K562 (cell line): ENCODE measurements at regions not wholly inside any gene's neighbourhood (a gene's known extent, or its start where the extent isn't known, plus 50 kb on each side); places are given as distances from the start of the nearest gene placed in this dataset.

ENCODE experiments used
- EHMT2 ChIP-seq: fragments of 450-650 bp; IDR thresholded peaks from 2 replicates; pipeline ENCODE4 v1.6.1; 2018; ENCODE audit warnings: antibody characterized with exemption
- PCBP2 ChIP-seq: fragments of 200-400 bp; formaldehyde crosslinking; IDR thresholded peaks from 2 replicates; pipeline ENCODE4 v1.6.1; 2018; ENCODE audit warnings: low read length, low read depth, mild to moderate bottlenecking, moderate library complexity; ENCODE audit not compliant: poor library complexity, severe bottlenecking
- RREB1 ChIP-seq: fragments of 250-450 bp; sonication (Bioruptor Pico); IDR thresholded peaks from 2 replicates; pipeline ENCODE4 v1.4.0; 2020
- STAT5A ChIP-seq: IDR thresholded peaks from 2 replicates; pipeline ENCODE4 v1.6.1; 2012; ENCODE audit warnings: low read length, inconsistent platforms, borderline replicate concordance

- TF ChIP-seq PCBP2 (no peak), EHMT2 (peak; percentile 19; the same call in 1 of the 2 replicates), STAT5A (0 out of 2 replicates have a peak, but pooled peaks have one; percentile 37), RREB1 (CRISPR knock-in tag) (no peak)
- TF ChIP-seq, all 486 proteins: peak for 20
Measured at GRCh38 chr15:57861815-57862586, 155.5 kb downstream of the POLR2M start (continued).
